GM12875 (cell line): ENCODE measurements at regions not wholly inside any gene's neighbourhood (a gene's known extent, or its start where the extent isn't known, plus 50 kb on each side); places are given as distances from the start of the nearest gene placed in this dataset.

Source experiments
- H3K4me3 ChIP-seq: one replicate; pipeline ENCODE4 v1.5.1; 2011; ENCODE audit warnings: low read depth, low read length, control low read depth
- TF ChIP-seq, protein P1 (sequence below): IDR thresholded peaks from 2 replicates; pipeline ENCODE4 v1.5.1; 2011; ENCODE audit warnings: low read depth, mild to moderate bottlenecking, control low read depth, inconsistent platforms, low read length, moderate library complexity, borderline replicate concordance; ENCODE audit not compliant: insufficient read depth

- TF ChIP-seq, protein P1, sequence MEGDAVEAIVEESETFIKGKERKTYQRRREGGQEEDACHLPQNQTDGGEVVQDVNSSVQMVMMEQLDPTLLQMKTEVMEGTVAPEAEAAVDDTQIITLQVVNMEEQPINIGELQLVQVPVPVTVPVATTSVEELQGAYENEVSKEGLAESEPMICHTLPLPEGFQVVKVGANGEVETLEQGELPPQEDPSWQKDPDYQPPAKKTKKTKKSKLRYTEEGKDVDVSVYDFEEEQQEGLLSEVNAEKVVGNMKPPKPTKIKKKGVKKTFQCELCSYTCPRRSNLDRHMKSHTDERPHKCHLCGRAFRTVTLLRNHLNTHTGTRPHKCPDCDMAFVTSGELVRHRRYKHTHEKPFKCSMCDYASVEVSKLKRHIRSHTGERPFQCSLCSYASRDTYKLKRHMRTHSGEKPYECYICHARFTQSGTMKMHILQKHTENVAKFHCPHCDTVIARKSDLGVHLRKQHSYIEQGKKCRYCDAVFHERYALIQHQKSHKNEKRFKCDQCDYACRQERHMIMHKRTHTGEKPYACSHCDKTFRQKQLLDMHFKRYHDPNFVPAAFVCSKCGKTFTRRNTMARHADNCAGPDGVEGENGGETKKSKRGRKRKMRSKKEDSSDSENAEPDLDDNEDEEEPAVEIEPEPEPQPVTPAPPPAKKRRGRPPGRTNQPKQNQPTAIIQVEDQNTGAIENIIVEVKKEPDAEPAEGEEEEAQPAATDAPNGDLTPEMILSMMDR: no peak
- H3K4me3 ChIP-seq: no peak overlapping the region
Observed at GRCh38 chr6:139530561-139530960, 156.1 kb upstream of the CITED2 start.

GRCh38 chr6:139529420-139529819 is 155.0 kb upstream of the CITED2 start:
- TF ChIP-seq, protein P1: no peak
- H3K4me3 ChIP-seq: no peak overlapping the region

DNA sequence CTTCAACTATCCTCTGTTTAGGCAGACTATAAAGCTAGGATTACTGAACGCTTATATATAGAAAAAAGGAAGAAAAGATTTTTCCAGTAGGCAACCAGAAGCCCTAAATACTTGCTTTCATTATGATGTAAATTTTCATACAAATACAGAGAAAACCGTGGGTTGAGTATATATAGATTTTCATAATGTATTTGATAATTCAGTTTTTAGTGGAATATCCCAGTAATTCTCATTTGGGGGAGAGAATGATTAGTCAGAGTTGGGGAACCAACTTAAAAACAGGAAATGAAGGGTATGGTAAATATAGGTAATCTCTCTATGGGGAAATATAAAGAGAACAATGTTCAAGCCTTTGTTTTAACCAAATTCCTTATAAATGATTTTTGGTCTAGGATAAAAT is 154.0 kb upstream of the CITED2 start:
- TF ChIP-seq, protein P1: no peak
- no peak overlapping the region for H3K4me3 ChIP-seq

GRCh38 chr6:139525415-139525814 is 151.0 kb upstream of the CITED2 start:
- no peak overlapping the region for H3K4me3 ChIP-seq
- TF ChIP-seq, protein P1: no peak

DNA sequence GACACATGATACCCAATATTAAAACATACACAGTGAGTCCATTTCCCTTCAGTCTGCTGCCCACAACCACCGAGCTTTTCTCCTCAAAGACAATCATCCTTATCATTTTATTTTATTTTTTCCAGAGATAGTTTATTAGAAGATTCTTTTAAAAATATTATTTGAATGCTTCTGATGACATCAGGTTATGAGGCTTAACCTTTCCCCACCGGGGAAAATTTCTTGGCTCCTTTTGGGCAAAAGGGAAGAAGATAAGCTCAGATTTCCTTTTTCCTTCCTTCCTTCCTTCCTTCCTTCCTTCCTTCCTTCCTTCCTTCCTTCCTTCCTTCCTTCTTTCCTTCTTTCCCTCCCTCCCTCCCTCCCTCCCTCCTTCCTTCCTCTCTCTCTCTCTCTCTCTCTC is 149.5 kb upstream of the CITED2 start:
- TF ChIP-seq, protein P1: no peak
- no peak overlapping the region for H3K4me3 ChIP-seq

- TF ChIP-seq, protein P1: no peak
- no peak overlapping the region for H3K4me3 ChIP-seq
Observed at GRCh38 chr6:139522511-139523220, 148.2 kb upstream of the CITED2 start.

- TF ChIP-seq, protein P1: no peak
- no peak overlapping the region for H3K4me3 ChIP-seq
Observed at GRCh38 chr6:139521338-139521737, 146.9 kb upstream of the CITED2 start.
